ENCODE measurements at regions not wholly inside any gene's neighbourhood (a gene's known extent, or its start where the extent isn't known, plus 50 kb on each side); places are given as distances from the start of the nearest gene placed in this dataset.

DNA sequence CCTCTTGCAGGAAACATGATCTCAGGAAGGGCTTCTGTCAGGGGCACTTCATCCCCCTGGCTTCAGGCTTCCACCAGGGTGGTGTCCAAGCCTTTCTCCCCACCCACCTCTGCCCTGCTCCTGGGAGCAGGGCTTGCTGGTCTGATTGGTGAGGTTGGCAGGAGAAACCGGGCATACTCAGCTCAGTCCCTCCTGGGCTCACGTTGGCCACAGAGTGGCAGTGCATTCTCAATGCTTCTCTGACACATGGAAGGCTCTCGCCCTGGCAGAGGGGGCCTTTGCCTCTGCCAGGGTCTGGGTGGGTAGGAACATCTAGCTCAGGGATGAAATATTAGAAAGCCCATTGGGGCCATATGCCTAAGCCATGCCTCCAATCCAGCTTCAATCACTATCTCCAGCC, 142.8 kb downstream of the AXIN2 start:
- Histone ChIP-seq H3K36me3 (no peaks in the 10 kb centered on the region), H3K9me3 (ENCODE audit: low read depth) (no peaks in the 10 kb centered on the region), H3K4me3 (no peak overlapping the region), H3K4me1 (ENCODE audit: low read depth) (no peaks in the 10 kb centered on the region), H3K27ac (no peak overlapping the region), H3K27me3 (no peaks in the 10 kb centered on the region)
- no peak for DNase-seq (ENCODE audit: low read depth in 1 of 2, low spot score in 1 of 2)
- TF ChIP-seq CTCF (IDR thresholded peaks at IDR 0.05; ENCODE audit: low read depth, low read length) = no peak

DNA sequence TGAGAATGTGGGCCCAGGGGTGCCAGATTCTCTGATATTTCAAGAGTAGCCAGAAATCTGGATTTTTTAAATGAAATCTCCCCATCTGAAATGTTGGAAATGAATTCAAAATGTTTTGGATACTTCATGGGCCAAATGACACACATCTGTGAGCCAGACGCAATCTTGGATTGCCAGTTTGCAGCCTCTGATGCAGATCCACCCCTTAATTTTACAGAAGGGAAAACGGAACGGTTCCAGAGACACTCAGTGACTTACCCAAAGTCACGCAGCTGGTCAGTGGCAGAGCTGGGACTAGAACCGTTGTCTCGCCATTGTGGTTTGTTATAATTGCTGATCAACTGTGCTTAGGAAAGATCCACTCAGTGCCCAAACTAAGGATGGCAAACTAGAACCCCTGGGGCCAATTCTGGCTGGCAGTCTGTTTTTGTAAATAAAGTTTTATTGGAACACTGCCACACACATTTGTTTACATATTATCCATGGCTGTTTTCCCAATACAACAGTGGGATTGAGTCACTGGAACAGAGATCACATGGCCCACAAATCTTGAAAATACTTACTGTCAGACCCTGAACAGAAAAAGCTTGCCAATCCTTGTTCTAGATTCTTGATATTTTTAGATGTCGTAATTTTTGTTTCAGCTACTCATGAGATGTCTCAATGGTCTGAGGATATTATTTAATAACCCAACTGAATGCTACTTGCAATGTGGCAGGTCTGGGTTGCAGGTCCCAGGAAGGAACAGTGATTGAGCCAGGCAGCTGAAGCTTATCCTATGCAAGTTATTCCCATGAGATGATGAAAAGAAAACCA, 143.8 kb downstream of the AXIN2 start:
- no peaks in the 10 kb centered on the region for H3K9me3 ChIP-seq (ENCODE audit: low read depth)
- TF ChIP-seq CTCF (IDR thresholded peaks at IDR 0.05; ENCODE audit: low read depth, low read length) = no peak

GRCh38 chr17:65415991-65416390, 145.5 kb downstream of the AXIN2 start:
- no peaks in the 10 kb centered on the region for H3K36me3 ChIP-seq

More for the DNA sequence above, 143.8 kb downstream of the AXIN2 start:
- Histone ChIP-seq H3K4me1 (ENCODE audit: low read depth) (no peaks in the 10 kb centered on the region), H3K27me3 (no peaks in the 10 kb centered on the region), H3K27ac (no peak overlapping the region), H3K4me3 (no peak overlapping the region), H3K36me3 (no peaks in the 10 kb centered on the region)
- DNase-seq (ENCODE audit: low read depth in 1 of 2, low spot score in 1 of 2) = peak in 1 of 2 donors; percentile 37

DNA sequence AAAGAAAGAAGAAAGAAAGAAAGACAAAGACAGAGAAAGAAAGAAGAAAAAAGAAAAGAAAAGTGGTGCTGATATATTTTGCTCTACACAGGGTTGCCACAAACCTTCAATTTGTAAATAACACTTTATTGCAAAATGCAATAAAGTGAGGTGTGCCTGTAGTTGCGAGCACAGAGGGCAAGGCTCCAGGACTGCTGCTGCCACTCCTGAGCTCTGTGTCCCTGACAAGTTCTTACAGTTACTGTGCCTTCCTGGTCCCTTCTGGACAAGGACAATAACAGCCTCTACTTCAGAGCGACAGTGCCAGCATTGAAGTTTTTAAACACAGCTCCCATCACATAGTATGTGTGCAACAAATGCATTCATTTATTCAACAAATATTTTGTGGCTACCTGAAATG, 148.1 kb downstream of the AXIN2 start:
- no peak for DNase-seq (ENCODE audit: low read depth in 1 of 2, low spot score in 1 of 2)
- Histone ChIP-seq H3K4me3 (no peak overlapping the region), H3K27ac (no peak overlapping the region), H3K27me3 (no peaks in the 10 kb centered on the region), H3K4me1 (ENCODE audit: low read depth) (no peaks in the 10 kb centered on the region), H3K9me3 (ENCODE audit: low read depth) (no peaks in the 10 kb centered on the region), H3K36me3 (no peaks in the 10 kb centered on the region)
- no peak for TF ChIP-seq CTCF (IDR thresholded peaks at IDR 0.05; ENCODE audit: low read depth, low read length)

More at GRCh38 chr17:65415991-65416390, 145.5 kb downstream of the AXIN2 start:
- H3K27me3 ChIP-seq = no peaks in the 10 kb centered on the region
- no peak overlapping the region for H3K4me3 ChIP-seq
- TF ChIP-seq CTCF (IDR thresholded peaks at IDR 0.05; ENCODE audit: low read depth, low read length) = no peak
- H3K9me3 ChIP-seq (ENCODE audit: low read depth) = no peaks in the 10 kb centered on the region
- H3K27ac ChIP-seq = no peak overlapping the region
- DNase-seq (ENCODE audit: low read depth in 1 of 2, low spot score in 1 of 2) = no peak
- no peaks in the 10 kb centered on the region for H3K4me1 ChIP-seq (ENCODE audit: low read depth)

DNA sequence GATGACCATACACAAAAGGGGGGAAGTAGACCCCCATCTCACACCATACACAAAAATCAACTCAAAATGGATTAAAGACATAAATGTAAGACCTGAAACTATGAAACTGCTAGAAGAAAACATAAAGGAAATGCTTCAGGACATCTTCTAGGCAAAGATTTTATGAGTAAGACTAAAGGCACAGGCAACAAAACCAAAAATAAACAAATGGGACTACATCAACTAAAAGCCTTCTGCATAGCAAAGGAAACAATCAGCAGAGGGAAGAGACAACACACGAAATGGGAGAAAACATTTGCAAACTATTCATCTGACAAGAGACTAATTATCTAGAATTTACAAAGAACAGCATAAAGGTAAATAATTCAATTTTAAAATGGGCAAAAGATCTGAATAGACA, 152.1 kb downstream of the AXIN2 start:
- Histone ChIP-seq H3K4me3 (no peak overlapping the region), H3K27me3 (no peaks in the 10 kb centered on the region), H3K9me3 (ENCODE audit: low read depth) (no peaks in the 10 kb centered on the region), H3K27ac (no peak overlapping the region), H3K4me1 (ENCODE audit: low read depth) (no peaks in the 10 kb centered on the region), H3K36me3 (no peaks in the 10 kb centered on the region)
- no peak for DNase-seq (ENCODE audit: low read depth in 1 of 2, low spot score in 1 of 2)
- TF ChIP-seq CTCF (IDR thresholded peaks at IDR 0.05; ENCODE audit: low read depth, low read length) = no peak

Measured in cardiac muscle cell (in vitro differentiated cells and primary cell).